OCI-LY7 (cell line): ENCODE measurements at regions not wholly inside any gene's neighbourhood (a gene's known extent, or its start where the extent isn't known, plus 50 kb on each side); places are given as distances from the start of the nearest gene placed in this dataset.
"Not testable (repeated sequence)": the region's sequence is repeated elsewhere in the genome, so short reads cannot be mapped to it uniquely, and the experiment has no call there.

Source experiments
- BruUV-seq: library from RNA; stranded (reverse); fragments of 400-500 nt; replicated peaks from 2 replicates; lab custom pipeline; 2021; lab: Mats Ljungman, UMichigan
- CTCF ChIA-PET: fragments of 300-600 bp; sonication (Branson Sonifier 250); formaldehyde crosslinking; loops from one replicate; lab custom pipeline; 2022; ENCODE audit warnings: antibody characterized with exemption; ENCODE audit not compliant: unreplicated experiment; lab: Charles Lee
- POLR2A ChIA-PET: fragments of 300-600 bp; sonication (Branson Sonifier 250); formaldehyde crosslinking; loops from one replicate; lab custom pipeline; 2022; ENCODE audit warnings: antibody characterized with exemption; lab: Charles Lee
- DNase-seq: peaks from one replicate; pipeline ENCODE4 v3.0.0-alpha.2; 2015; ENCODE audit warnings: low spot score
- H2AFZ ChIP-seq: fragments of 200-600 bp; sonication (generic), shearing (Covaris generic); 2 replicates; pipeline ENCODE4 v1.6.1; 2014; ENCODE audit warnings: mild to moderate bottlenecking, antibody characterized with exemption, low read length, moderate library complexity
- H3K27ac ChIP-seq: fragments of 200-600 bp; sonication (generic); 2 replicates; pipeline ENCODE4 v1.5.1; 2014; ENCODE audit warnings: mixed run types, low read depth, mild to moderate bottlenecking, moderate library complexity, low read length, inconsistent platforms; ENCODE audit not compliant: poor library complexity, severe bottlenecking
- H3K36me3 ChIP-seq: fragments of 200-600 bp; sonication (generic); 2 replicates; pipeline ENCODE4 v1.6.1; 2014; ENCODE audit warnings: mild to moderate bottlenecking, antibody characterized with exemption, low read length, moderate library complexity, mixed read lengths; ENCODE audit not compliant: insufficient read depth
- H3K4me1 ChIP-seq: fragments of 200-600 bp; sonication (generic); 2 replicates; pipeline ENCODE4 v1.5.1; 2014; ENCODE audit warnings: mild to moderate bottlenecking, low read length; ENCODE audit not compliant: insufficient read depth, poor library complexity, severe bottlenecking
- H3K4me2 ChIP-seq: fragments of 200-600 bp; sonication (generic); 2 replicates; pipeline ENCODE4 v1.6.1; 2014; ENCODE audit warnings: mild to moderate bottlenecking, low read length
- H3K4me3 ChIP-seq: fragments of 200-600 bp; sonication (generic); 2 replicates; pipeline ENCODE4 v1.5.1; 2014; ENCODE audit warnings: mild to moderate bottlenecking, low read depth, low read length; ENCODE audit not compliant: poor library complexity, severe bottlenecking
- H3K79me2 ChIP-seq: fragments of 200-600 bp; sonication (generic); 2 replicates; pipeline ENCODE4 v1.6.1; 2016; ENCODE audit warnings: low read depth, mild to moderate bottlenecking, low read length, moderate library complexity, mixed read lengths; ENCODE audit not compliant: insufficient read depth
- H3K9me2 ChIP-seq: fragments of 200-600 bp; sonication (generic); 2 replicates; pipeline ENCODE4 v1.6.1; 2016; ENCODE audit warnings: mild to moderate bottlenecking, low read length, mixed read lengths; ENCODE audit not compliant: insufficient read depth
- H3K9me3 ChIP-seq: fragments of 200-600 bp; sonication (generic); 2 replicates; pipeline ENCODE4 v1.6.1; 2014; ENCODE audit warnings: mild to moderate bottlenecking, mixed run types, low read length, mixed read lengths
- H4K20me1 ChIP-seq: fragments of 200-600 bp; sonication (generic); 2 replicates; pipeline ENCODE4 v1.6.1; 2014; ENCODE audit warnings: mild to moderate bottlenecking, antibody characterized with exemption, low read length, moderate library complexity, mixed read lengths; ENCODE audit not compliant: insufficient read depth
- EZH2phosphoT487 ChIP-seq: fragments of 200-600 bp; sonication (generic); IDR thresholded peaks from 2 replicates; pipeline ENCODE4 v1.6.1; 2018; ENCODE audit warnings: low read depth, borderline replicate concordance, mild to moderate bottlenecking, mixed run types, antibody characterized with exemption, low read length, moderate library complexity, mixed read lengths
- intact Hi-C: fragments of 100-400 bp; cut with micrococcal nuclease; formaldehyde crosslinking; loops from one replicate; pipeline ENCODE4 v1.10.0; 2022; ENCODE audit not compliant: unreplicated experiment
- TF ChIP-seq, protein P1 (sequence below): fragments of 200-600 bp; sonication (generic); conservative IDR thresholded peaks from 2 replicates; pipeline ENCODE4 v1.5.1; 2014; ENCODE audit warnings: mild to moderate bottlenecking, antibody characterized with exemption, low read length, moderate library complexity, mixed read lengths

- H3K9me3 ChIP-seq = no peaks in the 10 kb centered on the region
- no peak overlapping the region for H3K4me3 ChIP-seq
- ChIA-PET CTCF (no interaction called here), POLR2A (no interaction called here)
- H2AFZ ChIP-seq = no peak overlapping the region
- H3K9me2 ChIP-seq = no peaks in the 10 kb centered on the region
- no peak for TF ChIP-seq EZH2phosphoT487
- TF ChIP-seq, protein P1, sequence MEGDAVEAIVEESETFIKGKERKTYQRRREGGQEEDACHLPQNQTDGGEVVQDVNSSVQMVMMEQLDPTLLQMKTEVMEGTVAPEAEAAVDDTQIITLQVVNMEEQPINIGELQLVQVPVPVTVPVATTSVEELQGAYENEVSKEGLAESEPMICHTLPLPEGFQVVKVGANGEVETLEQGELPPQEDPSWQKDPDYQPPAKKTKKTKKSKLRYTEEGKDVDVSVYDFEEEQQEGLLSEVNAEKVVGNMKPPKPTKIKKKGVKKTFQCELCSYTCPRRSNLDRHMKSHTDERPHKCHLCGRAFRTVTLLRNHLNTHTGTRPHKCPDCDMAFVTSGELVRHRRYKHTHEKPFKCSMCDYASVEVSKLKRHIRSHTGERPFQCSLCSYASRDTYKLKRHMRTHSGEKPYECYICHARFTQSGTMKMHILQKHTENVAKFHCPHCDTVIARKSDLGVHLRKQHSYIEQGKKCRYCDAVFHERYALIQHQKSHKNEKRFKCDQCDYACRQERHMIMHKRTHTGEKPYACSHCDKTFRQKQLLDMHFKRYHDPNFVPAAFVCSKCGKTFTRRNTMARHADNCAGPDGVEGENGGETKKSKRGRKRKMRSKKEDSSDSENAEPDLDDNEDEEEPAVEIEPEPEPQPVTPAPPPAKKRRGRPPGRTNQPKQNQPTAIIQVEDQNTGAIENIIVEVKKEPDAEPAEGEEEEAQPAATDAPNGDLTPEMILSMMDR = no peak
- no peak overlapping the region for H3K27ac ChIP-seq
- no peaks in the 10 kb centered on the region for H3K79me2 ChIP-seq
- H4K20me1 ChIP-seq = no peaks in the 10 kb centered on the region
- no peaks in the 10 kb centered on the region for H3K36me3 ChIP-seq
- DNase-seq = no peak
- BruUV-seq = no TSS peak
- intact Hi-C loops = loop anchor here (10.0 kb wide), 1 partner anchor 75 kb away; no protein-coding TSS in a partner anchor
- no peaks in the 10 kb centered on the region for H3K4me1 ChIP-seq
- H3K4me2 ChIP-seq = no peak overlapping the region
Observed at GRCh38 chr1:22210176-22210575, 67.3 kb upstream of the WNT4 start.

GRCh38 chr1:22210636-22211035 is 67.7 kb upstream of the WNT4 start:
- H2AFZ ChIP-seq = no peak overlapping the region
- no peak overlapping the region for H3K4me2 ChIP-seq
- no peak for TF ChIP-seq EZH2phosphoT487
- H3K36me3 ChIP-seq = no peaks in the 10 kb centered on the region
- H3K79me2 ChIP-seq = no peaks in the 10 kb centered on the region
- BruUV-seq = no TSS peak
- H3K9me2 ChIP-seq = no peaks in the 10 kb centered on the region
- H3K9me3 ChIP-seq = no peaks in the 10 kb centered on the region
- no peak for DNase-seq
- intact Hi-C loops = loop anchor here (10.0 kb wide), 1 partner anchor 76 kb away; no protein-coding TSS in a partner anchor
- ChIA-PET POLR2A (no interaction called here), CTCF (no interaction called here)
- H3K27ac ChIP-seq = no peak overlapping the region
- no peaks in the 10 kb centered on the region for H4K20me1 ChIP-seq
- no peaks in the 10 kb centered on the region for H3K4me1 ChIP-seq
- no peak overlapping the region for H3K4me3 ChIP-seq

GRCh38 chr1:22211459-22211858 is 68.6 kb upstream of the WNT4 start:
- CTCF ChIA-PET, H3K4me1 ChIP-seq, H3K9me3 ChIP-seq, DNase-seq, H3K9me2 ChIP-seq, H2AFZ ChIP-seq, H3K79me2 ChIP-seq, BruUV-seq, H3K4me2 ChIP-seq, H3K4me3 ChIP-seq, H3K36me3 ChIP-seq, H3K27ac ChIP-seq, H4K20me1 ChIP-seq: not testable (repeated sequence)
- POLR2A ChIA-PET = interaction anchor here (0.6 to 0.7 kb wide), 2 partner anchors 75 to 409 kb away, joined by 3 to 6 read pairs; no protein-coding TSS in a partner anchor
- intact Hi-C loops = loop anchor here (10.0 kb wide), 1 partner anchor 77 kb away; no protein-coding TSS in a partner anchor
